ENCODE measurements at regions not wholly inside any gene's neighbourhood (a gene's known extent, or its start where the extent isn't known, plus 50 kb on each side); places are given as distances from the start of the nearest gene placed in this dataset.

GRCh38 chr1:60959701-60960100, 122.7 kb upstream of the NFIA start:
- intact Hi-C loops (cut with micrococcal nuclease; ENCODE audit: unreplicated experiment) = no loop called here
- BruUV-seq (replicated peaks) = no TSS peak
- no peak for TF ChIP-seq EZH2 (IDR thresholded peaks at IDR 0.05; ENCODE audit: borderline replicate concordance, low read depth, low read length, poor library complexity, severe bottlenecking)
- TF ChIP-seq, protein P1, sequence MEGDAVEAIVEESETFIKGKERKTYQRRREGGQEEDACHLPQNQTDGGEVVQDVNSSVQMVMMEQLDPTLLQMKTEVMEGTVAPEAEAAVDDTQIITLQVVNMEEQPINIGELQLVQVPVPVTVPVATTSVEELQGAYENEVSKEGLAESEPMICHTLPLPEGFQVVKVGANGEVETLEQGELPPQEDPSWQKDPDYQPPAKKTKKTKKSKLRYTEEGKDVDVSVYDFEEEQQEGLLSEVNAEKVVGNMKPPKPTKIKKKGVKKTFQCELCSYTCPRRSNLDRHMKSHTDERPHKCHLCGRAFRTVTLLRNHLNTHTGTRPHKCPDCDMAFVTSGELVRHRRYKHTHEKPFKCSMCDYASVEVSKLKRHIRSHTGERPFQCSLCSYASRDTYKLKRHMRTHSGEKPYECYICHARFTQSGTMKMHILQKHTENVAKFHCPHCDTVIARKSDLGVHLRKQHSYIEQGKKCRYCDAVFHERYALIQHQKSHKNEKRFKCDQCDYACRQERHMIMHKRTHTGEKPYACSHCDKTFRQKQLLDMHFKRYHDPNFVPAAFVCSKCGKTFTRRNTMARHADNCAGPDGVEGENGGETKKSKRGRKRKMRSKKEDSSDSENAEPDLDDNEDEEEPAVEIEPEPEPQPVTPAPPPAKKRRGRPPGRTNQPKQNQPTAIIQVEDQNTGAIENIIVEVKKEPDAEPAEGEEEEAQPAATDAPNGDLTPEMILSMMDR (conservative IDR thresholded peaks at IDR 0.05; ENCODE audit: low read depth, low read length) = no peak
- no peak overlapping the region for H3K27ac ChIP-seq (ENCODE audit: low read depth, low read length, poor library complexity, severe bottlenecking)
- H3K4me3 ChIP-seq (ENCODE audit: low read depth, low read length, poor library complexity, severe bottlenecking) = no peak overlapping the region
- H3K9me3 ChIP-seq (ENCODE audit: low read depth, low read length, poor library complexity, severe bottlenecking) = peaks cover 3% of the 10 kb centered on the region
- POLR2A ChIA-PET (ENCODE audit: low non-redundant PET) = no interaction called here
- no peaks in the 10 kb centered on the region for H3K27me3 ChIP-seq (replicated peaks; ENCODE audit: insufficient read depth, low read depth, low read length, poor library complexity)
- DNase-seq (ENCODE audit: low spot score) = no peak
- CTCF ChIA-PET = no interaction called here
- H3K4me1 ChIP-seq (ENCODE audit: insufficient read depth, low read length, poor library complexity, severe bottlenecking) = no peaks in the 10 kb centered on the region
- H3K36me3 ChIP-seq (ENCODE audit: insufficient read depth, low read length, poor library complexity, severe bottlenecking) = no peaks in the 10 kb centered on the region

GRCh38 chr1:60958001-60958400, 124.4 kb upstream of the NFIA start:
- no peak overlapping the region for H3K27ac ChIP-seq (ENCODE audit: low read depth, low read length, poor library complexity, severe bottlenecking)
- H3K36me3 ChIP-seq (ENCODE audit: insufficient read depth, low read length, poor library complexity, severe bottlenecking) = no peaks in the 10 kb centered on the region
- no peaks in the 10 kb centered on the region for H3K9me3 ChIP-seq (ENCODE audit: low read depth, low read length, poor library complexity, severe bottlenecking)
- DNase-seq (ENCODE audit: low spot score) = no peak
- ChIA-PET CTCF (no interaction called here), POLR2A (ENCODE audit: low non-redundant PET) (no interaction called here)
- TF ChIP-seq, protein P1 (conservative IDR thresholded peaks at IDR 0.05; ENCODE audit: low read depth, low read length) = no peak
- no peak for TF ChIP-seq EZH2 (IDR thresholded peaks at IDR 0.05; ENCODE audit: borderline replicate concordance, low read depth, low read length, poor library complexity, severe bottlenecking)
- H3K27me3 ChIP-seq (replicated peaks; ENCODE audit: insufficient read depth, low read depth, low read length, poor library complexity) = peaks cover 5% of the 10 kb centered on the region
- no TSS peak for BruUV-seq (replicated peaks)
- H3K4me1 ChIP-seq (ENCODE audit: insufficient read depth, low read length, poor library complexity, severe bottlenecking) = no peaks in the 10 kb centered on the region
- H3K4me3 ChIP-seq (ENCODE audit: low read depth, low read length, poor library complexity, severe bottlenecking) = no peak overlapping the region
- intact Hi-C loops (cut with micrococcal nuclease; ENCODE audit: unreplicated experiment) = no loop called here

GRCh38 chr1:60956520-60956919, 125.8 kb upstream of the NFIA start:
- Histone ChIP-seq H3K27me3 (replicated peaks; ENCODE audit: insufficient read depth, low read depth, low read length, poor library complexity) (peaks cover 5% of the 10 kb centered on the region), H3K4me3 (ENCODE audit: low read depth, low read length, poor library complexity, severe bottlenecking) (no peak overlapping the region), H3K36me3 (ENCODE audit: insufficient read depth, low read length, poor library complexity, severe bottlenecking) (no peaks in the 10 kb centered on the region), H3K4me1 (ENCODE audit: insufficient read depth, low read length, poor library complexity, severe bottlenecking) (no peaks in the 10 kb centered on the region), H3K27ac (ENCODE audit: low read depth, low read length, poor library complexity, severe bottlenecking) (no peak overlapping the region), H3K9me3 (ENCODE audit: low read depth, low read length, poor library complexity, severe bottlenecking) (no peaks in the 10 kb centered on the region)
- BruUV-seq (replicated peaks) = no TSS peak
- TF ChIP-seq, protein P1 (conservative IDR thresholded peaks at IDR 0.05; ENCODE audit: low read depth, low read length) = no peak
- TF ChIP-seq EZH2 (IDR thresholded peaks at IDR 0.05; ENCODE audit: borderline replicate concordance, low read depth, low read length, poor library complexity, severe bottlenecking) = no peak
- intact Hi-C loops (cut with micrococcal nuclease; ENCODE audit: unreplicated experiment) = no loop called here
- DNase-seq (ENCODE audit: low spot score) = no peak
- ChIA-PET POLR2A (ENCODE audit: low non-redundant PET) (no interaction called here), CTCF (no interaction called here)

Measured in A673 (cell line).